ENCODE measurements at regions not wholly inside any gene's neighbourhood (a gene's known extent, or its start where the extent isn't known, plus 50 kb on each side); places are given as distances from the start of the nearest gene placed in this dataset.
"Not testable (repeated sequence)": the region's sequence is repeated elsewhere in the genome, so short reads cannot be mapped to it uniquely, and the experiment has no call there.

GRCh38 chr11:14573539-14574057 lies 53.4 kb upstream of the PSMA1 start:
- POLR2A ChIA-PET, CTCF ChIA-PET: not testable (repeated sequence)

DNA sequence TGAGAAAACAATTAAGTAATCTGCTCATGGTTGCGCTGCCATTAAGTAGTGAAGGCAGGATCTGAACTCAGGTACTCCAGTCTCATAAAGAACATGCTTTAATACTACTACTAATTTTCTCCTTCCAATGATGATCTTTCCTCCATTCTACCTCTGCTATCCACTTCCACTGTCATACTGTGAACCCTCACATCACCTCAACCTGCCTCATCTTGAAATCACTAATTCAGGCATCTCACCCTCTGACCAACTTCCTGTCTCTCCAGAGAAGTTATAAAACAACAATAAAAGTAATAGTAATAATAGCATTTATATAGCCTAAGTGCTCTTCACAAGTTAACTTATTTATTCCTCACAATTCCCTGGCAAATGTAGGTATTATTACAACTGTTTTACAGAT lies 57.1 kb upstream of the PSMA1 start:
- TF ChIP-seq, protein P1, sequence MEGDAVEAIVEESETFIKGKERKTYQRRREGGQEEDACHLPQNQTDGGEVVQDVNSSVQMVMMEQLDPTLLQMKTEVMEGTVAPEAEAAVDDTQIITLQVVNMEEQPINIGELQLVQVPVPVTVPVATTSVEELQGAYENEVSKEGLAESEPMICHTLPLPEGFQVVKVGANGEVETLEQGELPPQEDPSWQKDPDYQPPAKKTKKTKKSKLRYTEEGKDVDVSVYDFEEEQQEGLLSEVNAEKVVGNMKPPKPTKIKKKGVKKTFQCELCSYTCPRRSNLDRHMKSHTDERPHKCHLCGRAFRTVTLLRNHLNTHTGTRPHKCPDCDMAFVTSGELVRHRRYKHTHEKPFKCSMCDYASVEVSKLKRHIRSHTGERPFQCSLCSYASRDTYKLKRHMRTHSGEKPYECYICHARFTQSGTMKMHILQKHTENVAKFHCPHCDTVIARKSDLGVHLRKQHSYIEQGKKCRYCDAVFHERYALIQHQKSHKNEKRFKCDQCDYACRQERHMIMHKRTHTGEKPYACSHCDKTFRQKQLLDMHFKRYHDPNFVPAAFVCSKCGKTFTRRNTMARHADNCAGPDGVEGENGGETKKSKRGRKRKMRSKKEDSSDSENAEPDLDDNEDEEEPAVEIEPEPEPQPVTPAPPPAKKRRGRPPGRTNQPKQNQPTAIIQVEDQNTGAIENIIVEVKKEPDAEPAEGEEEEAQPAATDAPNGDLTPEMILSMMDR (IDR thresholded peaks at IDR 0.05; ENCODE audit: low read depth, low read length): no peak
- POLR2A ChIA-PET: no interaction called here
- no peaks in the 10 kb centered on the region for H3K9me3 ChIP-seq (ENCODE audit: control insufficient read depth, insufficient read depth, low read length)
- DNase-seq (ENCODE audit: low read depth, low spot score): no peak
- no peaks in the 10 kb centered on the region for H3K27me3 ChIP-seq (ENCODE audit: control insufficient read depth, insufficient read depth, low read length)
- CTCF ChIA-PET: no interaction called here
- no peak overlapping the region for H3K4me3 ChIP-seq (ENCODE audit: low read depth, low read length)
- no peak overlapping the region for H3K27ac ChIP-seq (ENCODE audit: low read depth, low read length)

More at GRCh38 chr11:14573539-14574057, 53.4 kb upstream of the PSMA1 start:
- H3K27ac ChIP-seq (ENCODE audit: low read depth, low read length); H3K4me3 ChIP-seq (ENCODE audit: low read depth, low read length); H3K27me3 ChIP-seq (ENCODE audit: control insufficient read depth, insufficient read depth, low read length); DNase-seq (ENCODE audit: low read depth, low spot score); H3K9me3 ChIP-seq (ENCODE audit: control insufficient read depth, insufficient read depth, low read length): not testable (repeated sequence)

GRCh38 chr11:14577835-14578529 lies 57.8 kb upstream of the PSMA1 start:
- POLR2A ChIA-PET: no interaction called here

DNA sequence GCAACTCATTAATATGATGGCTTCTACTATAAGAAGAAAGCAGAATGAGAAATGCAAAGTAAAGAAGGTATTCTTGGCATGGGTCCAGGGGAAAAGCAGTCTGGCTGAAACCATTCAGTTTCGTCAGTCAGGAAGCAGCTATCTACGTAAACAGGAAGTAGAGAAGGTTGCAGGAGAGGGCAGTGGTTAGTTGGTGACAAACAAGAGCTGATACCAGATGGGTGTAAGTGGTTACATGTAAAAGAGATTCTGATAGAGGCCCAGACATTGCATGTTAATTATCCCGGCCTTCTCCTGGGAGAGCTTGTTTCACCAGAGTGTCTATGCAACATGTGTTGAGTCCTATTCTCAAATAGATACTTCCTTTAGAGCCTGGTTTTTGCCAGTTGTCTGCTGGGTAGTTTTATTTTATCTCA lies 58.4 kb upstream of the PSMA1 start:
- H3K9me3 ChIP-seq (ENCODE audit: control insufficient read depth, insufficient read depth, low read length): no peaks in the 10 kb centered on the region
- POLR2A ChIA-PET: no interaction called here
- no peak overlapping the region for H3K27ac ChIP-seq (ENCODE audit: low read depth, low read length)
- H3K27me3 ChIP-seq (ENCODE audit: control insufficient read depth, insufficient read depth, low read length): no peaks in the 10 kb centered on the region
- CTCF ChIA-PET: no interaction called here
- no peak overlapping the region for H3K4me3 ChIP-seq (ENCODE audit: low read depth, low read length)
- DNase-seq (ENCODE audit: low read depth, low spot score): no peak
- TF ChIP-seq, protein P1 (IDR thresholded peaks at IDR 0.05; ENCODE audit: low read depth, low read length): no peak

More at GRCh38 chr11:14577835-14578529, 57.8 kb upstream of the PSMA1 start:
- Histone ChIP-seq H3K27ac (ENCODE audit: low read depth, low read length) (no peak overlapping the region), H3K9me3 (ENCODE audit: control insufficient read depth, insufficient read depth, low read length) (no peaks in the 10 kb centered on the region), H3K27me3 (ENCODE audit: control insufficient read depth, insufficient read depth, low read length) (no peaks in the 10 kb centered on the region), H3K4me3 (ENCODE audit: low read depth, low read length) (no peak overlapping the region)
- CTCF ChIA-PET: no interaction called here
- no peak for DNase-seq (ENCODE audit: low read depth, low spot score)
- TF ChIP-seq, protein P1 (IDR thresholded peaks at IDR 0.05; ENCODE audit: low read depth, low read length): no peak

GRCh38 chr11:14579646-14580045 lies 59.5 kb upstream of the PSMA1 start:
- Histone ChIP-seq H3K27me3 (ENCODE audit: control insufficient read depth, insufficient read depth, low read length) (no peaks in the 10 kb centered on the region), H3K27ac (ENCODE audit: low read depth, low read length) (no peak overlapping the region), H3K4me3 (ENCODE audit: low read depth, low read length) (no peak overlapping the region), H3K9me3 (ENCODE audit: control insufficient read depth, insufficient read depth, low read length) (no peaks in the 10 kb centered on the region)
- TF ChIP-seq, protein P1 (IDR thresholded peaks at IDR 0.05; ENCODE audit: low read depth, low read length): no peak
- CTCF ChIA-PET: no interaction called here
- POLR2A ChIA-PET: no interaction called here
- no peak for DNase-seq (ENCODE audit: low read depth, low spot score)

Measured in AG04450 (cell line).